HUDEP-2 (cell line): ENCODE measurements at regions not wholly inside any gene's neighbourhood (a gene's known extent, or its start where the extent isn't known, plus 50 kb on each side); places are given as distances from the start of the nearest gene placed in this dataset.
"Not testable (repeated sequence)": the region's sequence is repeated elsewhere in the genome, so short reads cannot be mapped to it uniquely, and the experiment has no call there.

Experiments used
- DNase-seq, 76 experiments: peaks; one replicate each; lab custom pipeline; 2025; ENCODE audit not compliant: unreplicated experiment in 76 of 76; lab: John Stamatoyannopoulos, UW

- DNase-seq, result no peak
These were observed 113.3 kb upstream of the JCAD start for GRCh38 chr10:30172673-30173072.

- DNase-seq, result no peak
These were observed 112.7 kb upstream of the JCAD start for GRCh38 chr10:30172091-30172490.

- DNase-seq, result no peak
These were observed 112.2 kb upstream of the JCAD start for GRCh38 chr10:30171601-30172000.

GRCh38 chr10:30170814-30171213 lies 111.4 kb upstream of the JCAD start:
- peak in 19 of 76 experiments; percentile 5 to 52 (median 21) for DNase-seq

GRCh38 chr10:30170146-30170545 lies 110.8 kb upstream of the JCAD start:
- DNase-seq, result no peak

- DNase-seq, result no peak
These were observed 110.0 kb upstream of the JCAD start for GRCh38 chr10:30169342-30169741.

- DNase-seq, result no peak
These were observed 107.5 kb upstream of the JCAD start for GRCh38 chr10:30166929-30167328.

- DNase-seq, result not testable (repeated sequence)
These were observed 104.0 kb upstream of the JCAD start for GRCh38 chr10:30163410-30163809.

GRCh38 chr10:30162796-30163195 lies 103.4 kb upstream of the JCAD start:
- DNase-seq, result not testable (repeated sequence)

- peak in 30 of 76 experiments; percentile 2 to 52 (median 22) for DNase-seq
These were observed 101.0 kb upstream of the JCAD start for GRCh38 chr10:30160271-30160982.

GRCh38 chr10:30159614-30160013 lies 100.2 kb upstream of the JCAD start:
- not testable (repeated sequence) for DNase-seq

GRCh38 chr10:30158325-30158960 lies 99.1 kb upstream of the JCAD start:
- peak in 1 of 76 experiments; percentile 9 for DNase-seq

- no peak for DNase-seq
These were observed 96.0 kb upstream of the JCAD start for GRCh38 chr10:30155401-30155800.

GRCh38 chr10:30154561-30154960 lies 95.2 kb upstream of the JCAD start:
- no peak for DNase-seq

GRCh38 chr10:30154126-30154525 lies 94.7 kb upstream of the JCAD start:
- no peak for DNase-seq

- DNase-seq, result peak in 74 of 76 experiments; percentile 14 to 91 (median 72)
These were observed 92.4 kb upstream of the JCAD start for GRCh38 chr10:30151581-30152389.

GRCh38 chr10:30141423-30141822 lies 82.0 kb upstream of the JCAD start:
- no peak for DNase-seq

GRCh38 chr10:30134171-30134945 lies 75.0 kb upstream of the JCAD start:
- DNase-seq, result no peak

- no peak for DNase-seq
These were observed 73.8 kb upstream of the JCAD start for GRCh38 chr10:30133198-30133597.

- DNase-seq, result not testable (repeated sequence)
These were observed 72.0 kb upstream of the JCAD start for GRCh38 chr10:30131369-30131768.

- DNase-seq, result not testable (repeated sequence)
These were observed 69.9 kb upstream of the JCAD start for GRCh38 chr10:30129326-30129725.
